ENCODE measurements at regions not wholly inside any gene's neighbourhood (a gene's known extent, or its start where the extent isn't known, plus 50 kb on each side); places are given as distances from the start of the nearest gene placed in this dataset.
A peak's percentile ranks its signal among the peaks of the same experiment; 100 is the strongest.
"Not testable (repeated sequence)": the region's sequence is repeated elsewhere in the genome, so short reads cannot be mapped to it uniquely, and the experiment has no call there.

GRCh38 chr1:8120693-8121260 lies 94.7 kb upstream of the ERRFI1 start:
- Histone ChIP-seq H2BK12ac (ENCODE audit: low read length) (no peak overlapping the region), H3K9ac (ENCODE audit: low read depth, low read length, poor library complexity) (no peak overlapping the region), H2BK120ac (ENCODE audit: low read depth, low read length) (no peak overlapping the region), H2AK5ac (ENCODE audit: low read depth, low read length) (no peak overlapping the region), H3K9me3 (replicated peaks in 1 of 2; ENCODE audit: control insufficient read depth in 2 of 2, insufficient read depth in 1 of 2, low read depth in 1 of 2, low read length in 2 of 2) (peaks cover 4 to 8% of the 10 kb centered on the region in 2 donors), H3K79me1 (ENCODE audit: low read depth, low read length) (no peaks in the 10 kb centered on the region), H2AFZ (ENCODE audit: low read length) (peak overlapping the region; percentile 80), H2BK5ac (ENCODE audit: low read length) (no peak overlapping the region), H4K8ac (ENCODE audit: low read depth, low read length) (no peak overlapping the region), H3K27ac (replicated peaks; ENCODE audit: low read length) (no peak overlapping the region), H3K4me2 (ENCODE audit: insufficient read depth, low read length, poor library complexity, severe bottlenecking) (no peak overlapping the region), H3K27me3 (ENCODE audit: control insufficient read depth in 3 of 3, insufficient read depth in 3 of 3, low read depth in 1 of 3, low read length in 3 of 3) (no peaks in the 10 kb centered on the region), H3K4ac (ENCODE audit: low read length) (no peak overlapping the region), H3K4me1 (ENCODE audit: control insufficient read depth in 2 of 2, insufficient read depth in 1 of 2, low read depth in 1 of 2, low read length in 2 of 2) (peaks cover 0 to 11% of the 10 kb centered on the region in 2 donors), H4K91ac (ENCODE audit: low read depth, low read length, poor library complexity) (no peak overlapping the region), H3K18ac (ENCODE audit: low read length) (no peak overlapping the region), H3K36me3 (replicated peaks in 1 of 2; ENCODE audit: control insufficient read depth in 2 of 2, insufficient read depth in 2 of 2, low read length in 2 of 2) (no peaks in the 10 kb centered on the region), H2BK15ac (ENCODE audit: low read length) (no peak overlapping the region), H3K4me3 (ENCODE audit: low read length in 2 of 2) (no peak overlapping the region), H3K14ac (ENCODE audit: low read length) (no peak overlapping the region), H3K23ac (ENCODE audit: low read depth, low read length, poor library complexity) (no peak overlapping the region)
- no CpG with 5 or more reads among the region's 10 CpGs for WGBS, 2 donors (ENCODE audit: extremely low coverage in 2 of 2, insufficient read length in 2 of 2, insufficient replicate concordance in 1 of 2)
- DNase-seq (ENCODE audit: low spot score), result no peak

- not testable (repeated sequence) for H2BK120ac ChIP-seq (ENCODE audit: low read depth, low read length); H3K18ac ChIP-seq (ENCODE audit: low read length); H3K4me2 ChIP-seq (ENCODE audit: insufficient read depth, low read length, poor library complexity, severe bottlenecking); H4K8ac ChIP-seq (ENCODE audit: low read depth, low read length); H2BK15ac ChIP-seq (ENCODE audit: low read length); H3K14ac ChIP-seq (ENCODE audit: low read length); H3K27ac ChIP-seq (replicated peaks; ENCODE audit: low read length); H3K9me3 ChIP-seq (replicated peaks in 1 of 2; ENCODE audit: control insufficient read depth in 2 of 2, insufficient read depth in 1 of 2, low read depth in 1 of 2, low read length in 2 of 2); H3K36me3 ChIP-seq (replicated peaks in 1 of 2; ENCODE audit: control insufficient read depth in 2 of 2, insufficient read depth in 2 of 2, low read length in 2 of 2); H2AFZ ChIP-seq (ENCODE audit: low read length); H3K27me3 ChIP-seq (ENCODE audit: control insufficient read depth in 3 of 3, insufficient read depth in 3 of 3, low read depth in 1 of 3, low read length in 3 of 3); H3K9ac ChIP-seq (ENCODE audit: low read depth, low read length, poor library complexity); H2AK5ac ChIP-seq (ENCODE audit: low read depth, low read length); H3K23ac ChIP-seq (ENCODE audit: low read depth, low read length, poor library complexity); H3K79me1 ChIP-seq (ENCODE audit: low read depth, low read length); H3K4me3 ChIP-seq (ENCODE audit: low read length in 2 of 2); DNase-seq (ENCODE audit: low spot score); H3K4ac ChIP-seq (ENCODE audit: low read length); H4K91ac ChIP-seq (ENCODE audit: low read depth, low read length, poor library complexity); H2BK12ac ChIP-seq (ENCODE audit: low read length); H2BK5ac ChIP-seq (ENCODE audit: low read length)
- H3K4me1 ChIP-seq (ENCODE audit: control insufficient read depth in 2 of 2, insufficient read depth in 1 of 2, low read depth in 1 of 2, low read length in 2 of 2), result peaks cover 3 to 15% of the 10 kb centered on the region in 2 donors
- WGBS, 2 donors (ENCODE audit: extremely low coverage in 2 of 2, insufficient read length in 2 of 2, insufficient replicate concordance in 1 of 2), result no CpG with 5 or more reads among the region's 6 CpGs
Observed at GRCh38 chr1:8118736-8119135, 92.6 kb upstream of the ERRFI1 start.

GRCh38 chr1:8118031-8118451 lies 91.9 kb upstream of the ERRFI1 start:
- H2BK12ac ChIP-seq (ENCODE audit: low read length), result no peak overlapping the region
- H3K79me1 ChIP-seq (ENCODE audit: low read depth, low read length), result no peaks in the 10 kb centered on the region
- no peak overlapping the region for H3K23ac ChIP-seq (ENCODE audit: low read depth, low read length, poor library complexity)
- H3K4me3 ChIP-seq (ENCODE audit: low read length in 2 of 2), result no peak overlapping the region
- no peak overlapping the region for H2BK120ac ChIP-seq (ENCODE audit: low read depth, low read length)
- no peak overlapping the region for H2AK5ac ChIP-seq (ENCODE audit: low read depth, low read length)
- H3K14ac ChIP-seq (ENCODE audit: low read length), result no peak overlapping the region
- H3K9ac ChIP-seq (ENCODE audit: low read depth, low read length, poor library complexity), result no peak overlapping the region
- H3K9me3 ChIP-seq (replicated peaks in 1 of 2; ENCODE audit: control insufficient read depth in 2 of 2, insufficient read depth in 1 of 2, low read depth in 1 of 2, low read length in 2 of 2), result no peaks in the 10 kb centered on the region
- no peak overlapping the region for H4K8ac ChIP-seq (ENCODE audit: low read depth, low read length)
- peak overlapping the region; percentile 1 for H3K18ac ChIP-seq (ENCODE audit: low read length)
- H4K91ac ChIP-seq (ENCODE audit: low read depth, low read length, poor library complexity), result no peak overlapping the region
- peaks cover 8 to 17% of the 10 kb centered on the region in 2 donors for H3K4me1 ChIP-seq (ENCODE audit: control insufficient read depth in 2 of 2, insufficient read depth in 1 of 2, low read depth in 1 of 2, low read length in 2 of 2)
- no peak overlapping the region for H2BK5ac ChIP-seq (ENCODE audit: low read length)
- H3K4ac ChIP-seq (ENCODE audit: low read length), result no peak overlapping the region
- DNase-seq (ENCODE audit: low spot score), result no peak
- H3K4me2 ChIP-seq (ENCODE audit: insufficient read depth, low read length, poor library complexity, severe bottlenecking), result no peak overlapping the region
- no CpG with 5 or more reads among the region's 7 CpGs for WGBS, 2 donors (ENCODE audit: extremely low coverage in 2 of 2, insufficient read length in 2 of 2, insufficient replicate concordance in 1 of 2)
- H3K27me3 ChIP-seq (ENCODE audit: control insufficient read depth in 3 of 3, insufficient read depth in 3 of 3, low read depth in 1 of 3, low read length in 3 of 3), result no peaks in the 10 kb centered on the region
- no peak overlapping the region for H3K27ac ChIP-seq (replicated peaks; ENCODE audit: low read length)
- no peak overlapping the region for H2BK15ac ChIP-seq (ENCODE audit: low read length)
- no peaks in the 10 kb centered on the region for H3K36me3 ChIP-seq (replicated peaks in 1 of 2; ENCODE audit: control insufficient read depth in 2 of 2, insufficient read depth in 2 of 2, low read length in 2 of 2)
- no peak overlapping the region for H2AFZ ChIP-seq (ENCODE audit: low read length)

- no peak overlapping the region for H2BK12ac ChIP-seq (ENCODE audit: low read length)
- WGBS, 2 donors (ENCODE audit: extremely low coverage in 2 of 2, insufficient read length in 2 of 2, insufficient replicate concordance in 1 of 2), result no CpG with 5 or more reads among the region's 6 CpGs
- H3K4me1 ChIP-seq (ENCODE audit: control insufficient read depth in 2 of 2, insufficient read depth in 1 of 2, low read depth in 1 of 2, low read length in 2 of 2), result peaks cover 8 to 14% of the 10 kb centered on the region in 2 donors
- H3K18ac ChIP-seq (ENCODE audit: low read length), result no peak overlapping the region
- no peak for DNase-seq (ENCODE audit: low spot score)
- no peak overlapping the region for H2BK15ac ChIP-seq (ENCODE audit: low read length)
- H3K4ac ChIP-seq (ENCODE audit: low read length), result no peak overlapping the region
- H3K23ac ChIP-seq (ENCODE audit: low read depth, low read length, poor library complexity), result no peak overlapping the region
- no peaks in the 10 kb centered on the region for H3K36me3 ChIP-seq (replicated peaks in 1 of 2; ENCODE audit: control insufficient read depth in 2 of 2, insufficient read depth in 2 of 2, low read length in 2 of 2)
- no peak overlapping the region for H3K4me2 ChIP-seq (ENCODE audit: insufficient read depth, low read length, poor library complexity, severe bottlenecking)
- H3K9me3 ChIP-seq (replicated peaks in 1 of 2; ENCODE audit: control insufficient read depth in 2 of 2, insufficient read depth in 1 of 2, low read depth in 1 of 2, low read length in 2 of 2), result no peaks in the 10 kb centered on the region
- no peaks in the 10 kb centered on the region for H3K79me1 ChIP-seq (ENCODE audit: low read depth, low read length)
- H2BK120ac ChIP-seq (ENCODE audit: low read depth, low read length), result no peak overlapping the region
- no peak overlapping the region for H3K9ac ChIP-seq (ENCODE audit: low read depth, low read length, poor library complexity)
- no peak overlapping the region for H3K27ac ChIP-seq (replicated peaks; ENCODE audit: low read length)
- no peaks in the 10 kb centered on the region for H3K27me3 ChIP-seq (ENCODE audit: control insufficient read depth in 3 of 3, insufficient read depth in 3 of 3, low read depth in 1 of 3, low read length in 3 of 3)
- H2AK5ac ChIP-seq (ENCODE audit: low read depth, low read length), result no peak overlapping the region
- H4K91ac ChIP-seq (ENCODE audit: low read depth, low read length, poor library complexity), result no peak overlapping the region
- no peak overlapping the region for H2BK5ac ChIP-seq (ENCODE audit: low read length)
- no peak overlapping the region for H3K14ac ChIP-seq (ENCODE audit: low read length)
- H4K8ac ChIP-seq (ENCODE audit: low read depth, low read length), result no peak overlapping the region
- H2AFZ ChIP-seq (ENCODE audit: low read length), result no peak overlapping the region
- no peak overlapping the region for H3K4me3 ChIP-seq (ENCODE audit: low read length in 2 of 2)
Observed at GRCh38 chr1:8116894-8117264, 90.8 kb upstream of the ERRFI1 start.

All from neuronal stem cell (in vitro differentiated cells).